ENCODE measurements at regions not wholly inside any gene's neighbourhood (a gene's known extent, or its start where the extent isn't known, plus 50 kb on each side); places are given as distances from the start of the nearest gene placed in this dataset.

DNA sequence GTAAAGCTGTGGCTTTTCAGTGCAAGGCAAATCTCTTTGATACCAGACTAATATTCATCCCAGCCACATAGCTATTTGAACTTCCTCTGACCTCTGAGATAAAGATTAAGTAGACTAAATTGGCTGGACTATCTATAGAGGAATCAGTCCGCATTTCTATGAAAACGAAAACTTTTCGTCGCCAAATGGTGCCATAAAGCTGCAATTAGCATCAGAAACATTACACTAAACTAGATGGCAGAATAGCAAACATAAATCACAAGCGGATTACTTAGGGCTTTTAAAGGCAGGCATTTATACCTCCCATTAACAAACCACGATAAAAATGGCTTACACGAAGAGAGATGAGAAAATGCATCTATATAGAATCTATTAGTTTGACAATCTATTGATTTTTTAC is 1009.7 kb upstream of the CDH6 start:
- no peak for TF ChIP-seq EZH2 (IDR thresholded peaks at IDR 0.05; ENCODE audit: low read length, missing control alignments)
- TF ChIP-seq CTCF (conservative IDR thresholded peaks at IDR 0.05 in 1 of 2, IDR thresholded peaks at IDR 0.05 in 1 of 2; ENCODE audit: low read depth in 1 of 2, low read length in 2 of 2), result no peak
- Histone ChIP-seq H3K36me3 (ENCODE audit: control insufficient read depth, insufficient read depth, low read length) (no peaks in the 10 kb centered on the region), H3K9me3 (ENCODE audit: control insufficient read depth, insufficient read depth, low read depth, low read length) (no peaks in the 10 kb centered on the region), H3K4me1 (ENCODE audit: control insufficient read depth, extremely low read depth, insufficient read depth, low read length) (no peaks in the 10 kb centered on the region), H3K9ac (ENCODE audit: insufficient read depth, low read length) (no peak overlapping the region), H3K27me3 (ENCODE audit: control insufficient read depth, insufficient read depth, low read length) (no peaks in the 10 kb centered on the region), H2AFZ (ENCODE audit: low read length) (no peak overlapping the region), H3K4me3 (replicated peaks in 1 of 4; ENCODE audit: control extremely low read depth in 1 of 4, insufficient read depth in 1 of 4, low read depth in 3 of 4, low read length in 4 of 4) (no peak overlapping the region), H3K79me2 (ENCODE audit: control insufficient read depth, insufficient read depth, low read length) (no peaks in the 10 kb centered on the region), H3K27ac (ENCODE audit: insufficient read depth, low read length) (no peak overlapping the region), H3K4me2 (ENCODE audit: extremely low read depth, insufficient read depth, low read length) (no peak overlapping the region), H4K20me1 (ENCODE audit: control insufficient read depth, extremely low read depth, insufficient read depth, low read length) (no peaks in the 10 kb centered on the region)
- DNase-seq (ENCODE audit: low read depth in 2 of 2), result no peak

DNA sequence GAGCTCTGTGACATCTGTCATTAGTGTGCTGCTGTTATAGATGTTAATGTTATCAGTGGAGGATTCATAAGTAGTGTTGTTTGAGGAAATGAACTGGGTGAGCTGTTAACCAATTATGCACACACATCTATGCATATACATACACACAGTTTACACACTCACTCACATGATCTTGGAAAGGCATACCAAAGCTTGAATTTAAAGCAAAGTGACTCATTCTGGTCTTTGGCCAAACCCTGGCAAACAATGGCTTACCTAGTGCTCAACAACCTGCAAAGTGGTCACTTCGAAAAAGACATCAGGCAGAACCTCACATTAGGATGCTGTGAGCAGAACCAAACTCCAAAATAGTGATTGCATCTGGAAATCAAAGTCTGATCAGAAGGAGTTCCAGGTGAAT is 1037.3 kb upstream of the CDH6 start:
- Histone ChIP-seq H3K9ac (ENCODE audit: insufficient read depth, low read length) (no peak overlapping the region), H3K9me3 (ENCODE audit: control insufficient read depth, insufficient read depth, low read depth, low read length) (no peaks in the 10 kb centered on the region), H3K27ac (ENCODE audit: insufficient read depth, low read length) (no peak overlapping the region), H3K4me1 (ENCODE audit: control insufficient read depth, extremely low read depth, insufficient read depth, low read length) (no peaks in the 10 kb centered on the region), H3K4me2 (ENCODE audit: extremely low read depth, insufficient read depth, low read length) (no peak overlapping the region), H2AFZ (ENCODE audit: low read length) (no peak overlapping the region), H3K36me3 (ENCODE audit: control insufficient read depth, insufficient read depth, low read length) (no peaks in the 10 kb centered on the region), H3K4me3 (replicated peaks in 1 of 4; ENCODE audit: control extremely low read depth in 1 of 4, insufficient read depth in 1 of 4, low read depth in 3 of 4, low read length in 4 of 4) (no peak overlapping the region), H3K79me2 (ENCODE audit: control insufficient read depth, insufficient read depth, low read length) (no peaks in the 10 kb centered on the region), H4K20me1 (ENCODE audit: control insufficient read depth, extremely low read depth, insufficient read depth, low read length) (no peaks in the 10 kb centered on the region), H3K27me3 (ENCODE audit: control insufficient read depth, insufficient read depth, low read length) (no peaks in the 10 kb centered on the region)
- no peak for DNase-seq (ENCODE audit: low read depth in 2 of 2)
- TF ChIP-seq CTCF (conservative IDR thresholded peaks at IDR 0.05 in 1 of 2, IDR thresholded peaks at IDR 0.05 in 1 of 2; ENCODE audit: low read depth in 1 of 2, low read length in 2 of 2) (no peak), EZH2 (IDR thresholded peaks at IDR 0.05; ENCODE audit: low read length, missing control alignments) (no peak)

DNA sequence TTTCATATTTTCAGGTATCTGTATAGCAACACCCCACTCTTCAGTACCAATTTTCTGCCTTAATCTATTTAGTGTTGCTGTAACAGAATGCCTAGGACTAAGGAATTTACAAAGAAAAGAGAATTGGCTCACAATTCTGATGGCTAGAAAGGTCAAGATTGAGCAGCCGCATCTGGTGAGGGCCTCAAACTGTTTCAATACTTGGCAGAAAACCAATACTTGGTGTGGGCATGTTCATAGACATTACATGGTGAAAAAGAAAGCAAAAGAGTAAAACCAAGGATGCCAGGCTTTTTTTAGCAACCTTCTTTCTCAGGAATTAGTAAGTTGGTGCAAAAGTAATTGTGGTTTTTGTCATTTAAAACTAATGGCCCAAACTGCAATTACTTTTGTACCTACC is 1041.1 kb upstream of the CDH6 start:
- TF ChIP-seq EZH2 (IDR thresholded peaks at IDR 0.05; ENCODE audit: low read length, missing control alignments) (no peak), CTCF (conservative IDR thresholded peaks at IDR 0.05 in 1 of 2, IDR thresholded peaks at IDR 0.05 in 1 of 2; ENCODE audit: low read depth in 1 of 2, low read length in 2 of 2) (no peak)
- Histone ChIP-seq H2AFZ (ENCODE audit: low read length) (no peak overlapping the region), H4K20me1 (ENCODE audit: control insufficient read depth, extremely low read depth, insufficient read depth, low read length) (no peaks in the 10 kb centered on the region), H3K9me3 (ENCODE audit: control insufficient read depth, insufficient read depth, low read depth, low read length) (no peaks in the 10 kb centered on the region), H3K9ac (ENCODE audit: insufficient read depth, low read length) (no peak overlapping the region), H3K4me1 (ENCODE audit: control insufficient read depth, extremely low read depth, insufficient read depth, low read length) (no peaks in the 10 kb centered on the region), H3K79me2 (ENCODE audit: control insufficient read depth, insufficient read depth, low read length) (no peaks in the 10 kb centered on the region), H3K4me3 (replicated peaks in 1 of 4; ENCODE audit: control extremely low read depth in 1 of 4, insufficient read depth in 1 of 4, low read depth in 3 of 4, low read length in 4 of 4) (no peak overlapping the region), H3K27ac (ENCODE audit: insufficient read depth, low read length) (no peak overlapping the region), H3K27me3 (ENCODE audit: control insufficient read depth, insufficient read depth, low read length) (no peaks in the 10 kb centered on the region), H3K4me2 (ENCODE audit: extremely low read depth, insufficient read depth, low read length) (no peak overlapping the region), H3K36me3 (ENCODE audit: control insufficient read depth, insufficient read depth, low read length) (no peaks in the 10 kb centered on the region)
- DNase-seq (ENCODE audit: low read depth in 2 of 2), result no peak

Measured in fibroblast of lung (primary cell).